SK-N-SH (cell line): ENCODE measurements at regions not wholly inside any gene's neighbourhood (a gene's known extent, or its start where the extent isn't known, plus 50 kb on each side); places are given as distances from the start of the nearest gene placed in this dataset.
"Not testable (repeated sequence)": the region's sequence is repeated elsewhere in the genome, so short reads cannot be mapped to it uniquely, and the experiment has no call there.

Experiments used
- CTCF ChIA-PET: fragments of 300-600, 350-600 bp; formaldehyde crosslinking; extraction: SDS; loops from one replicate; lab custom pipeline; 2021; lab: Yijun Ruan, JAX
- POLR2A ChIA-PET: fragments of 350-600 bp; sonication (Branson Sonifier 250); formaldehyde crosslinking; extraction: SDS; loops from one replicate; lab custom pipeline; 2020; ENCODE audit warnings: antibody characterized with exemption, inconsistent platforms; lab: Yijun Ruan, JAX
- DNase-seq: peaks from one replicate; pipeline ENCODE4 v3.0.0; 2012
- H2AFZ ChIP-seq: fragments of 200-600 bp; sonication (generic); 2 replicates; pipeline ENCODE4 v1.8.1; 2016; ENCODE audit warnings: antibody characterized with exemption, mild to moderate bottlenecking, low read depth
- H3F3A ChIP-seq: fragments of 200-600 bp; sonication (generic); replicated peaks from 2 replicates; pipeline ENCODE3; 2016; ENCODE audit warnings: antibody characterized with exemption, mild to moderate bottlenecking; ENCODE audit not compliant: insufficient read depth
- H3K27ac ChIP-seq, 2 experiments: fragments of 200-500 bp in 1 of 2; fragments of 200-600 bp in 1 of 2; sonication (Bioruptor generic) in 1 of 2; sonication (generic), shearing (Covaris generic) in 1 of 2; 2 replicates each; pipeline versions ENCODE4 v1.5.1 to v1.6.1; 2014 to 2016; ENCODE audit warnings: low read depth in 2 of 2, inconsistent platforms in 1 of 2, low read length in 1 of 2, mild to moderate bottlenecking in 1 of 2, mixed read lengths in 1 of 2
- H3K27me3 ChIP-seq: fragments of 200-600 bp; sonication (generic), shearing (Covaris generic); 2 replicates; pipeline ENCODE4 v1.6.1; 2016; ENCODE audit warnings: mixed run types; ENCODE audit not compliant: insufficient read depth
- H3K36me3 ChIP-seq, 2 experiments: fragments of 200-500 bp in 1 of 2; fragments of 200-600 bp in 1 of 2; sonication (Bioruptor generic) in 1 of 2; sonication (generic) in 1 of 2; replicated peaks in 1 of 2; 2 replicates each; pipeline versions ENCODE3 to v1.5.1; 2014 to 2016; ENCODE audit warnings: low read length in 1 of 2, mild to moderate bottlenecking in 1 of 2; ENCODE audit not compliant: insufficient read depth in 2 of 2, control insufficient read depth in 1 of 2
- H3K4me1 ChIP-seq, 2 experiments: fragments of 200-500 bp in 1 of 2; fragments of 200-600 bp in 1 of 2; sonication (Bioruptor generic) in 1 of 2; sonication (generic), shearing (Covaris generic) in 1 of 2; 2 replicates each; pipeline versions ENCODE4 v1.5.1 to v1.6.1; 2014 to 2016; ENCODE audit warnings: low read depth in 1 of 2, low read length in 1 of 2, mixed run types in 1 of 2; ENCODE audit not compliant: insufficient read depth in 2 of 2, control insufficient read depth in 1 of 2
- H3K4me2 ChIP-seq: fragments of 200-600 bp; sonication (generic), shearing (Covaris generic); 2 replicates; pipeline ENCODE4 v1.6.1; 2017; ENCODE audit warnings: mixed run types
- H3K4me3 ChIP-seq, 2 experiments: fragments of 200-500 bp in 1 of 2; fragments of 200-600 bp in 1 of 2; sonication (Bioruptor generic) in 1 of 2; sonication (generic), shearing (Covaris generic) in 1 of 2; 2 replicates each; pipeline versions ENCODE4 v1.5.1 to v1.8.1; 2014 to 2016; ENCODE audit warnings: low read depth in 2 of 2, inconsistent platforms in 1 of 2, low read length in 1 of 2, mild to moderate bottlenecking in 1 of 2, mixed read lengths in 1 of 2, moderate library complexity in 1 of 2
- H3K79me2 ChIP-seq: fragments of 200-600 bp; sonication (generic); 2 replicates; pipeline ENCODE4 v1.8.1; 2017; ENCODE audit warnings: mild to moderate bottlenecking; ENCODE audit not compliant: insufficient read depth
- H3K9ac ChIP-seq: fragments of 200-600 bp; sonication (generic); 2 replicates; pipeline ENCODE4 v1.6.1; 2017; ENCODE audit warnings: mixed run types
- H3K9me2 ChIP-seq: fragments of 200-600 bp; sonication (generic); 2 replicates; pipeline ENCODE4 v1.6.1; 2017; ENCODE audit warnings: mixed run types
- H3K9me3 ChIP-seq: fragments of 200-600 bp; sonication (generic); 2 replicates; pipeline ENCODE4 v1.6.1; 2017; ENCODE audit warnings: mixed run types, mild to moderate bottlenecking, moderate library complexity
- H4K20me1 ChIP-seq: fragments of 200-600 bp; sonication (generic); 2 replicates; pipeline ENCODE4 v1.6.1; 2017; ENCODE audit warnings: mild to moderate bottlenecking, mixed run types; ENCODE audit not compliant: insufficient read depth
- CHD2 ChIP-seq: fragments of 150-350 bp; IDR thresholded peaks from 2 replicates; pipeline ENCODE4 v1.6.1; 2018; ENCODE audit warnings: low read length; ENCODE audit not compliant: partially characterized antibody
- FOXJ3 ChIP-seq: sonication (generic); formaldehyde crosslinking; IDR thresholded peaks from 2 replicates; pipeline ENCODE4 v1.5.1; 2020; ENCODE audit warnings: mild to moderate bottlenecking, missing genetic modification reagents
- GABPA ChIP-seq: IDR thresholded peaks from 2 replicates; pipeline ENCODE4 v1.4.0; 2012; ENCODE audit warnings: low read depth, mild to moderate bottlenecking
- MEF2A ChIP-seq: IDR thresholded peaks from 2 replicates; pipeline ENCODE4 v1.4.0; 2012; ENCODE audit warnings: low read depth, borderline replicate concordance
- MXI1 ChIP-seq: IDR thresholded peaks from 2 replicates; pipeline ENCODE4 v1.6.1; 2012; ENCODE audit warnings: mild to moderate bottlenecking, low read depth, low read length, improper control_type of control experiment
- RAD21 ChIP-seq: IDR thresholded peaks from 2 replicates; pipeline ENCODE4 v1.6.1; 2012; ENCODE audit warnings: mild to moderate bottlenecking, low read length
- RCOR1 ChIP-seq: fragments of 150-350 bp; IDR thresholded peaks from 2 replicates; pipeline ENCODE4 v1.6.1; 2017; ENCODE audit warnings: antibody characterized with exemption, low read length
- RFX5 ChIP-seq: IDR thresholded peaks from 2 replicates; pipeline ENCODE4 v1.6.1; 2012; ENCODE audit warnings: mild to moderate bottlenecking, improper control_type of control experiment, low read length
- RXRA ChIP-seq: IDR thresholded peaks from 2 replicates; pipeline ENCODE4 v1.4.0; 2012; ENCODE audit warnings: low read depth, mild to moderate bottlenecking, borderline replicate concordance
- YY1 ChIP-seq: IDR thresholded peaks from 2 replicates; pipeline ENCODE4 v1.4.0; 2012; ENCODE audit warnings: low read depth, mild to moderate bottlenecking
- WGBS: methylation state at CpG from one replicate; pipeline ENCODE4 v1.1.6; 2017; ENCODE audit warnings: low lambda C conversion rate; 5-methylcytosine and 5-hydroxymethylcytosine counted together
- TF ChIP-seq, protein P1 (sequence below): fragments of 150-350 bp; IDR thresholded peaks from 2 replicates; pipeline ENCODE4 v1.6.1; 2016; ENCODE audit warnings: mild to moderate bottlenecking, low read depth, low read length
- TF ChIP-seq, protein P2 (sequence below): fragments of 150-350 bp; IDR thresholded peaks from 2 replicates; pipeline ENCODE4 v1.6.1; 2017; ENCODE audit warnings: antibody characterized with exemption, low read length, low read depth, borderline replicate concordance
- TF ChIP-seq, protein P3 (sequence below): IDR thresholded peaks from 2 replicates; pipeline ENCODE4 v1.4.0; 2012; ENCODE audit warnings: low read depth, borderline replicate concordance
- TF ChIP-seq, protein P4 (sequence below): IDR thresholded peaks from 2 replicates; pipeline ENCODE4 v1.4.0; 2012; ENCODE audit warnings: low read depth, borderline replicate concordance
- TF ChIP-seq, protein P5 (sequence below): fragments of 200-600 bp; sonication (generic); IDR thresholded peaks from 2 replicates; pipeline ENCODE4 v1.6.1; 2017; ENCODE audit warnings: antibody characterized with exemption, mild to moderate bottlenecking, moderate library complexity

DNA sequence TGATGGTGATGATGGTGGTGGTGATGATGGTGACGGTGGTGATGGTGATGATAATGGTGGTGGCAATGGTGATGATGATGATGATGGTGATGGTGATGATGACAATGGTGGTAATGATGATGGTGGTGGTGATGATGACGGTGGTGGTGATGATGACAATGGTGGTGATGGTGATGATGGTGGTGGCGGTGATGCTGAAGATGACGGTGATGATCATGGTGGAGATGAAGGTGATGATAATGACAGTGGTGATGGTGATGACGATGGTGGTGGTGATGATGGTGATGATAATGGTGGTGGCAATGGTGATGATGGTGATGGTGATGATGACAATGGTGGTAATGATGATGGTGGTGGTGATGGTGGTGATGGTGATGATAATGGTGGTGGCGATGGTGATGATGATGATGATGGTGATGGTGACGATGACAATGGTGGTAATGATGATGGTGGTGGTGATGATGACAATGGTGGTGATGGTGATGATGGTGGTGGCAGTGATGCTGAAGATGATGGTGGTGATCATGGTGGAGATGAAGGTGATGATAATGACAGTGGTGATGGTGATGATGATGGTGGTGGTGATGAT lies 283.0 kb downstream of the FOXL1 start:
- H3K79me2 ChIP-seq, H3K36me3 ChIP-seq, H3K4me1 ChIP-seq, H3K9me2 ChIP-seq, H2AFZ ChIP-seq, H3K9me3 ChIP-seq, H3K27ac ChIP-seq, H3F3A ChIP-seq, H3K9ac ChIP-seq, H3K4me2 ChIP-seq, DNase-seq, POLR2A ChIA-PET, H3K4me3 ChIP-seq, CTCF ChIA-PET, H4K20me1 ChIP-seq: not testable (repeated sequence)
- WGBS: 59% methylated on average over 7 of the region's 7 CpGs
- H3K27me3 ChIP-seq: peaks cover 78% of the 10 kb centered on the region

DNA sequence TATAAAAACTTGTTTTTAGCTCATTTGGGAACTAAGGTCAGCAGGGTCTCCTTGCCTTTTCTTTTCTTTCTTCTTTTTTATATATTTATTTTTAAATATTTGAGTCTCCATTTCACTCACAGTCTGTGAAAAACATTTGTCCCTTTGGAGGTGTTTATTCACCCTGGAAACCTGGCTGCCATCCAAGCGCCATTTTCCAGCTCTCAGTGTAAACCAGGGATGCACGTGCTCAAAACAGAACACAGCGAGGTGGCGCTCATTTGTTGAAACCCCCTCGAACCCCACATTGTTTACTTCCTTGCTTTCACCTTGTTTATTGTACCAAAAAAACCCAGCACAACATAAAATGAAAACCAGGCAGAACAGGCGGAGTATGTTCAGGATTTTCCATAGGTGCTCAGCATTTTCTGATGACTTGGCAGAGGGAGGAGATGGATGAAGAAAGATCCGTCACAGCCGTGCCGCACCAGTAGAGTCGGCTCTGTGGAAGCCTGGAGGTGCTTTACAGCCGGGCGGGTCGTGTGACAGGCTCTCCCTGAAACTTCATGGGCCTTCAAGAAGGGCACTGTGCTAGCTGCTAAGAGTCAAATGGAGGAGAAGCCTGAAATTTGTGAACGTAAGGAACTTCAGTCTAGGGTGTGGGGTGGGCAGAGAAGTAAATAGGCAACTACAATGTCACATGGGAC lies 284.4 kb downstream of the FOXL1 start:
- H3K9ac ChIP-seq: no peak overlapping the region
- no peaks in the 10 kb centered on the region for H3K36me3 ChIP-seq
- ChIA-PET CTCF (no interaction called here), POLR2A (no interaction called here)
- H3F3A ChIP-seq: no peaks in the 10 kb centered on the region
- 0 out of 2 replicates have a peak overlapping the region, but pooled peaks have one; percentile 5 for H2AFZ ChIP-seq
- H4K20me1 ChIP-seq: no peaks in the 10 kb centered on the region
- 21% methylated on average over 14 of the region's 14 CpGs for WGBS
- no peaks in the 10 kb centered on the region for H3K9me3 ChIP-seq
- no peak for TF ChIP-seq YY1
- TF ChIP-seq GABPA: no peak
- TF ChIP-seq RFX5: no peak
- TF ChIP-seq RAD21: no peak
- TF ChIP-seq, protein P1, sequence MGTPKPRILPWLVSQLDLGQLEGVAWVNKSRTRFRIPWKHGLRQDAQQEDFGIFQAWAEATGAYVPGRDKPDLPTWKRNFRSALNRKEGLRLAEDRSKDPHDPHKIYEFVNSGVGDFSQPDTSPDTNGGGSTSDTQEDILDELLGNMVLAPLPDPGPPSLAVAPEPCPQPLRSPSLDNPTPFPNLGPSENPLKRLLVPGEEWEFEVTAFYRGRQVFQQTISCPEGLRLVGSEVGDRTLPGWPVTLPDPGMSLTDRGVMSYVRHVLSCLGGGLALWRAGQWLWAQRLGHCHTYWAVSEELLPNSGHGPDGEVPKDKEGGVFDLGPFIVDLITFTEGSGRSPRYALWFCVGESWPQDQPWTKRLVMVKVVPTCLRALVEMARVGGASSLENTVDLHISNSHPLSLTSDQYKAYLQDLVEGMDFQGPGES: no peak
- TF ChIP-seq, protein P2, sequence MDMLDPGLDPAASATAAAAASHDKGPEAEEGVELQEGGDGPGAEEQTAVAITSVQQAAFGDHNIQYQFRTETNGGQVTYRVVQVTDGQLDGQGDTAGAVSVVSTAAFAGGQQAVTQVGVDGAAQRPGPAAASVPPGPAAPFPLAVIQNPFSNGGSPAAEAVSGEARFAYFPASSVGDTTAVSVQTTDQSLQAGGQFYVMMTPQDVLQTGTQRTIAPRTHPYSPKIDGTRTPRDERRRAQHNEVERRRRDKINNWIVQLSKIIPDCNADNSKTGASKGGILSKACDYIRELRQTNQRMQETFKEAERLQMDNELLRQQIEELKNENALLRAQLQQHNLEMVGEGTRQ: no peak
- TF ChIP-seq, protein P3, sequence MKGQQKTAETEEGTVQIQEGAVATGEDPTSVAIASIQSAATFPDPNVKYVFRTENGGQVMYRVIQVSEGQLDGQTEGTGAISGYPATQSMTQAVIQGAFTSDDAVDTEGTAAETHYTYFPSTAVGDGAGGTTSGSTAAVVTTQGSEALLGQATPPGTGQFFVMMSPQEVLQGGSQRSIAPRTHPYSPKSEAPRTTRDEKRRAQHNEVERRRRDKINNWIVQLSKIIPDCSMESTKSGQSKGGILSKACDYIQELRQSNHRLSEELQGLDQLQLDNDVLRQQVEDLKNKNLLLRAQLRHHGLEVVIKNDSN: no peak
- TF ChIP-seq, protein P4, sequence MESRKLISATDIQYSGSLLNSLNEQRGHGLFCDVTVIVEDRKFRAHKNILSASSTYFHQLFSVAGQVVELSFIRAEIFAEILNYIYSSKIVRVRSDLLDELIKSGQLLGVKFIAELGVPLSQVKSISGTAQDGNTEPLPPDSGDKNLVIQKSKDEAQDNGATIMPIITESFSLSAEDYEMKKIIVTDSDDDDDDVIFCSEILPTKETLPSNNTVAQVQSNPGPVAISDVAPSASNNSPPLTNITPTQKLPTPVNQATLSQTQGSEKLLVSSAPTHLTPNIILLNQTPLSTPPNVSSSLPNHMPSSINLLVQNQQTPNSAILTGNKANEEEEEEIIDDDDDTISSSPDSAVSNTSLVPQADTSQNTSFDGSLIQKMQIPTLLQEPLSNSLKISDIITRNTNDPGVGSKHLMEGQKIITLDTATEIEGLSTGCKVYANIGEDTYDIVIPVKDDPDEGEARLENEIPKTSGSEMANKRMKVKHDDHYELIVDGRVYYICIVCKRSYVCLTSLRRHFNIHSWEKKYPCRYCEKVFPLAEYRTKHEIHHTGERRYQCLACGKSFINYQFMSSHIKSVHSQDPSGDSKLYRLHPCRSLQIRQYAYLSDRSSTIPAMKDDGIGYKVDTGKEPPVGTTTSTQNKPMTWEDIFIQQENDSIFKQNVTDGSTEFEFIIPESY: no peak
- TF ChIP-seq RXRA: no peak
- no peak for TF ChIP-seq FOXJ3
- TF ChIP-seq MXI1: no peak
- TF ChIP-seq MEF2A: no peak
- no peak for TF ChIP-seq RCOR1
- no peak for TF ChIP-seq CHD2
- TF ChIP-seq, protein P5, sequence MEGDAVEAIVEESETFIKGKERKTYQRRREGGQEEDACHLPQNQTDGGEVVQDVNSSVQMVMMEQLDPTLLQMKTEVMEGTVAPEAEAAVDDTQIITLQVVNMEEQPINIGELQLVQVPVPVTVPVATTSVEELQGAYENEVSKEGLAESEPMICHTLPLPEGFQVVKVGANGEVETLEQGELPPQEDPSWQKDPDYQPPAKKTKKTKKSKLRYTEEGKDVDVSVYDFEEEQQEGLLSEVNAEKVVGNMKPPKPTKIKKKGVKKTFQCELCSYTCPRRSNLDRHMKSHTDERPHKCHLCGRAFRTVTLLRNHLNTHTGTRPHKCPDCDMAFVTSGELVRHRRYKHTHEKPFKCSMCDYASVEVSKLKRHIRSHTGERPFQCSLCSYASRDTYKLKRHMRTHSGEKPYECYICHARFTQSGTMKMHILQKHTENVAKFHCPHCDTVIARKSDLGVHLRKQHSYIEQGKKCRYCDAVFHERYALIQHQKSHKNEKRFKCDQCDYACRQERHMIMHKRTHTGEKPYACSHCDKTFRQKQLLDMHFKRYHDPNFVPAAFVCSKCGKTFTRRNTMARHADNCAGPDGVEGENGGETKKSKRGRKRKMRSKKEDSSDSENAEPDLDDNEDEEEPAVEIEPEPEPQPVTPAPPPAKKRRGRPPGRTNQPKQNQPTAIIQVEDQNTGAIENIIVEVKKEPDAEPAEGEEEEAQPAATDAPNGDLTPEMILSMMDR: no peak
- peaks cover 78% of the 10 kb centered on the region for H3K27me3 ChIP-seq
- no peaks in the 10 kb centered on the region for H3K9me2 ChIP-seq
- H3K4me1 ChIP-seq: no peaks in the 10 kb centered on the region
- no peak overlapping the region for H3K27ac ChIP-seq
- no peak overlapping the region for H3K4me2 ChIP-seq
- DNase-seq: no peak
- no peaks in the 10 kb centered on the region for H3K79me2 ChIP-seq
- H3K4me3 ChIP-seq: no peak overlapping the region
